ENCODE measurements at regions not wholly inside any gene's neighbourhood (a gene's known extent, or its start where the extent isn't known, plus 50 kb on each side); places are given as distances from the start of the nearest gene placed in this dataset.

DNA sequence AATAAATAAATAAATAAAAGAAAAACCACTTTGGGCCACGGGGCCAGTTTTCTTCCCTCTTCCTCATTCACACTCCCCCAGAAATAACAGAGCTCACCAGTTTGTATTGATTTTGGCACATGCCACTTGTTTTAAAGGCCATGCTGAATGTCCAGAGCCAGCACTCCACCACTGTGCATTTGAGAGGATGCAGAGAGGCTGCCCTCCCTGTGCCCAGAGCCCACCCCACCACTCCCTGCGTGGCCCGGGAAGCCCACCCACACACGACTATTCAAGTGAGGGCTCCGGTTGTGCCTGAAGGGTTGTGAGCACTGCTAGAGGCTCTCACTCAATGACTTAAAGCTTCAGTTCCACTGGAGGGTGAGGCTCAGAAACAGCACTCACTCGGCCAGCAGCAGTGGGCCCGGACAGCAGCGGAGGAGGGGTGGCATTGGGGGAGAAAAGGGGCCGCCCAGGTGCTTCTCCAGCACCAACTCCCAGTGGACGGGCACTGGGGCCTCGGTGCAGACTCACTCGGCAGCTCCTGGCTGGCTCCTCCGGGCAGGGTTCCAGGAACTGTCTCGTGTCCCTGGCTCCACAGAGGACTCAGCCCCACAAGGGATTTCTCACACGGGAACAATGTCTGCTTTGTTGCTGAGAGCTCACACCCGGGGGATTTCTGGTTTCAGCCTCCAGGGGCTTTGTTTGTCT, 112.7 kb downstream of the SHANK2 start:
- H3K36me3 ChIP-seq (ENCODE audit: control insufficient read depth in 2 of 2, insufficient read depth in 2 of 2, low read length in 1 of 2): no peaks in the 10 kb centered on the region
- no peak for DNase-seq (ENCODE audit: low read depth in 6 of 9, low spot score in 9 of 9)
- no peaks in the 10 kb centered on the region for H3K4me1 ChIP-seq (ENCODE audit: control insufficient read depth in 2 of 2, insufficient read depth in 2 of 2, low read length in 2 of 2)
- H3K27ac ChIP-seq (ENCODE audit: low read depth in 1 of 2, low read length in 1 of 2): no peak overlapping the region
- no peaks in the 10 kb centered on the region for H3K27me3 ChIP-seq (ENCODE audit: control insufficient read depth in 2 of 2, insufficient read depth in 1 of 2, low read length in 1 of 2)
- WGBS: 85% methylated on average over 16 of the region's 16 CpGs
- H3K9me3 ChIP-seq (ENCODE audit: control insufficient read depth in 2 of 2, insufficient read depth in 1 of 2, low read length in 1 of 2): no peaks in the 10 kb centered on the region
- no peak overlapping the region for H3K4me3 ChIP-seq (ENCODE audit: low read length in 2 of 2)

DNA sequence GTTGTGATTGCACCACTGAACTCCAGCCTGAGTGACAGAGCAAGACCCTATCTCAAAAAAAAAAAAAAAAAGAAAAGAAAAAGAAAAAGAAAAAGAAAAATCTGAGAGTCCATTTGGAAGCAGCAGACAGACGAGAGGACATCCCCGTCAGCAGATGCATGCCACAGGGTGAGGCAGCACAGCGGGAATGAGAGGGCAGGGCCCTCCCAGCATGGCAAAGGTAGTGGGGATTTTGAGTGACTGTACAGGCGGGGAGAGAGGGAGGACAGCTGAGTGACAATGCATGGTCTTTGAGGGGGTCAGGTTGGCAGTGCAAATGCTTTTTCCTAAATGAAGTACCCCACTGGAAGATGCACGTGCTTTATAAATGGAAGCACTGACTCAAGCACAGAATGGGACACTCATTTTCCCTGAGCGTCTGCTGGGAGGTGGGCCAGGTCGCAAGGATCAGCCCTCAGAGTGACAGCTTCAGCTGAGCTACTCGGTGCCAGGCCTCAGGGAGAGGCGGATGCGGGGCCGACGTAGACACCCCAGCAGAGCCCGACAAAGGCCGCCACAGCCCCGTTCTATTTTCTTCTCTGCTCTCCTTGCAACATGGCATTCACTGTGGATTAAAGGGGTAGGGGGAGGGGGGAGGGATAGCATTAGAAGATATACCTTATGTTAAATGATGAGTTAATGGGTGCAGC, 113.5 kb downstream of the SHANK2 start:
- H3K36me3 ChIP-seq (ENCODE audit: control insufficient read depth in 2 of 2, insufficient read depth in 2 of 2, low read length in 1 of 2): no peaks in the 10 kb centered on the region
- no peaks in the 10 kb centered on the region for H3K9me3 ChIP-seq (ENCODE audit: control insufficient read depth in 2 of 2, insufficient read depth in 1 of 2, low read length in 1 of 2)
- H3K27me3 ChIP-seq (ENCODE audit: control insufficient read depth in 2 of 2, insufficient read depth in 1 of 2, low read length in 1 of 2): no peaks in the 10 kb centered on the region
- no peak overlapping the region for H3K27ac ChIP-seq (ENCODE audit: low read depth in 1 of 2, low read length in 1 of 2)
- WGBS: 90% methylated on average over 15 of the region's 15 CpGs
- H3K4me3 ChIP-seq (ENCODE audit: low read length in 2 of 2): no peak overlapping the region
- no peak for DNase-seq (ENCODE audit: low read depth in 6 of 9, low spot score in 9 of 9)
- H3K4me1 ChIP-seq (ENCODE audit: control insufficient read depth in 2 of 2, insufficient read depth in 2 of 2, low read length in 2 of 2): no peaks in the 10 kb centered on the region

DNA sequence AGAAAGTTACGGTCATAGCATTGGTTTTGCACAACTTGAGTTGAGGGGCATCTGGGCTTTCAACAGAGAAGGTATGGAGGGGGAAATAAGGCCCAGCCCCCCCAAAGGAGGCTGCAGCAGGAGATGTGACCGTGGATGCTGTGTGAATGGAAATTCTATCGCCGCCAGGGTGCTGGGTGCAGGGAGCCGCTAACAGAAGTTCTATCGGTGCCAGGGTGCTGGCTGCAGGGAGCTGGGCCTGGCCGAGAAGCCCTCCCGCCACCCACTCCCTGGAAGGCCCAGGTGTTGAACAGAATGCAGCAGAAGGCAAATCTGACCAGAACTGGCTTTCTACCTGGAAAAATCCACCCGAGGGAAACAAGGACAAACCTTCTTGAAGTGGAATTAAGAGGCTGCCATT, 115.0 kb downstream of the SHANK2 start:
- Histone ChIP-seq H3K36me3 (ENCODE audit: control insufficient read depth in 2 of 2, insufficient read depth in 2 of 2, low read length in 1 of 2) (no peaks in the 10 kb centered on the region), H3K4me1 (ENCODE audit: control insufficient read depth in 2 of 2, insufficient read depth in 2 of 2, low read length in 2 of 2) (no peaks in the 10 kb centered on the region), H3K4me3 (ENCODE audit: low read length in 2 of 2) (no peak overlapping the region), H3K9me3 (ENCODE audit: control insufficient read depth in 2 of 2, insufficient read depth in 1 of 2, low read length in 1 of 2) (no peaks in the 10 kb centered on the region), H3K27me3 (ENCODE audit: control insufficient read depth in 2 of 2, insufficient read depth in 1 of 2, low read length in 1 of 2) (no peaks in the 10 kb centered on the region), H3K27ac (ENCODE audit: low read depth in 1 of 2, low read length in 1 of 2) (no peak overlapping the region)
- 97% methylated on average over 9 of the region's 9 CpGs for WGBS
- DNase-seq (ENCODE audit: low read depth in 6 of 9, low spot score in 9 of 9): no peak

DNA sequence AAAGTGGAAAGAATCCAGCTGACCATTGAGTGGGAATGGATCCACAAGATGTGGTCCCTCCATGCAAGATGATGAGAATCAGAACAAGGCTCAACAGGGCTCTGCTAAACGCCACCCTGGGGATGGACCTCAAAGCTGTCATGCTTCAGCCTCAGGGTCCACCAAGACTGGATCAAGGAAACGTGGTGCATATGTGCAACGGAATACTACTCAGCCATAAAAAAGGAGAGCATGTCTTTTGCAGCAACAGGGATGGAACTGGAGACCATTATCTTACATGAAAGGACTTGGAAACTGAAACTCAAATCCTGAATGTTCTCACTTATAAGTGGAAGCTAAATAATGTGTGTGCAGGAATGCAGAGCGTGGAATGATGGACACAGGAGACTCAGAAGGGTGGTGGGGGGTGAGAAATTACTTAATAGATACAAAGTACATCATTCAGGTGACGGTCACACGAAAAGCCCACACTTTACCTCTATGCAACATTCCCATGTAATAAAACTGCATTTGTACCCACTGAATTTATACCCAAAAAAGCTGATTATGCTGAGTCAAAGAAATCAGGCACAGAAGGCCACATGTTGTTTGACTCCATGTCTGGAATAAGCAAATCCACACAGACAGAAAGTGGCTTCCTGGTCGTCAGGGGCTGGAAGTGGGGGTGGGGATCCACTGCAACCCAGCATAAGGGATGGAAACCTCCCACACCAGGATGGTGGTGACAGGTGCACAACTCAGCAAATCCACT, 116.1 kb downstream of the SHANK2 start:
- Histone ChIP-seq H3K27me3 (ENCODE audit: control insufficient read depth in 2 of 2, insufficient read depth in 1 of 2, low read length in 1 of 2) (no peaks in the 10 kb centered on the region), H3K27ac (ENCODE audit: low read depth in 1 of 2, low read length in 1 of 2) (no peak overlapping the region), H3K4me3 (ENCODE audit: low read length in 2 of 2) (no peak overlapping the region), H3K9me3 (ENCODE audit: control insufficient read depth in 2 of 2, insufficient read depth in 1 of 2, low read length in 1 of 2) (no peaks in the 10 kb centered on the region), H3K4me1 (ENCODE audit: control insufficient read depth in 2 of 2, insufficient read depth in 2 of 2, low read length in 2 of 2) (no peaks in the 10 kb centered on the region), H3K36me3 (ENCODE audit: control insufficient read depth in 2 of 2, insufficient read depth in 2 of 2, low read length in 1 of 2) (no peaks in the 10 kb centered on the region)
- 90% methylated on average over 7 of the region's 7 CpGs for WGBS
- DNase-seq (ENCODE audit: low read depth in 6 of 9, low spot score in 9 of 9): no peak

DNA sequence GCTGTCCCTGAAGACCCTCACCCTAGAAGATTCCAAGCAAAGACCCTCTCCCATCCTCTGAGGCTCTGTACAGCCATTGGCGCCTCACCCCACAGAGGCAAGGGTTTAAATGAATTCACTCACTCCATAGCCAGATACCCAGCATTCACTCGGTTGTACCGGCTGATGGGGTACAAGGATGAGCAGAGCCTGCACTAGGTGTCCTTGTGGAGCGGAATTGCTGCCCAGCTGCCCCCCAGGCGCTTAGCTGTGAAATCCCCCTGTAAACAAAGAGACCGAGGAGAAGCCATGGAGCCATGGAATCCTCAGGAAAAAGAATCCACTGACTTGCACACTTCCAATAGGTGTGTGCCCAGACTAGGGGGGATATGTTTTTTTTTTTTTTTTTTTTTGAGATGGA, 117.3 kb downstream of the SHANK2 start:
- Histone ChIP-seq H3K4me3 (ENCODE audit: low read length in 2 of 2) (no peak overlapping the region), H3K9me3 (ENCODE audit: control insufficient read depth in 2 of 2, insufficient read depth in 1 of 2, low read length in 1 of 2) (no peaks in the 10 kb centered on the region), H3K36me3 (ENCODE audit: control insufficient read depth in 2 of 2, insufficient read depth in 2 of 2, low read length in 1 of 2) (no peaks in the 10 kb centered on the region), H3K27ac (ENCODE audit: low read depth in 1 of 2, low read length in 1 of 2) (no peak overlapping the region), H3K27me3 (ENCODE audit: control insufficient read depth in 2 of 2, insufficient read depth in 1 of 2, low read length in 1 of 2) (no peaks in the 10 kb centered on the region), H3K4me1 (ENCODE audit: control insufficient read depth in 2 of 2, insufficient read depth in 2 of 2, low read length in 2 of 2) (no peaks in the 10 kb centered on the region)
- DNase-seq (ENCODE audit: low read depth in 6 of 9, low spot score in 9 of 9): no peak
- WGBS: 95% methylated on average over 6 of the region's 6 CpGs

DNA sequence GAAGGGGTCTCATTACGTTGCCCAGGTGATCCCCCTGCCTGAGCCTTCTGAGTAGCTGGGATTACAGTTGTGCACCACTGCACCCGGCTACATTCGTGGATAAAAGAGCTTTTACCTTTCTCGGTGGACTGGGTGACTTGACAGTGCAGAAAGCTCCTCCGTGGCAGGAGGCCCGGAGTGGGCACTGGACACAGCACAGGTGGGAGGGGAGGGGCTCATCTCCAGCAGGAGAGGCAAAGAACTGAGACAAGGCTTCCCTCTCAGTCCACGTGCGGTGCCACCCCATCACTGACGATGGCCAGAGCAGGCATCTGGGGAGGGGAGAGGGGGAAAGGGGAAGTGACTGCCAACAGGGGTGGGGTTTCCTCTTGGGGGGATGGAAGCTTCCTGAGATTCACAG, 118.4 kb downstream of the SHANK2 start:
- H3K9me3 ChIP-seq (ENCODE audit: control insufficient read depth in 2 of 2, insufficient read depth in 1 of 2, low read length in 1 of 2): no peaks in the 10 kb centered on the region
- WGBS: 72% methylated on average over 9 of the region's 9 CpGs
- no peak overlapping the region for H3K27ac ChIP-seq (ENCODE audit: low read depth in 1 of 2, low read length in 1 of 2)
- H3K4me1 ChIP-seq (ENCODE audit: control insufficient read depth in 2 of 2, insufficient read depth in 2 of 2, low read length in 2 of 2): no peaks in the 10 kb centered on the region
- no peak for DNase-seq (ENCODE audit: low read depth in 6 of 9, low spot score in 9 of 9)
- H3K36me3 ChIP-seq (ENCODE audit: control insufficient read depth in 2 of 2, insufficient read depth in 2 of 2, low read length in 1 of 2): no peaks in the 10 kb centered on the region
- no peaks in the 10 kb centered on the region for H3K27me3 ChIP-seq (ENCODE audit: control insufficient read depth in 2 of 2, insufficient read depth in 1 of 2, low read length in 1 of 2)
- no peak overlapping the region for H3K4me3 ChIP-seq (ENCODE audit: low read length in 2 of 2)

DNA sequence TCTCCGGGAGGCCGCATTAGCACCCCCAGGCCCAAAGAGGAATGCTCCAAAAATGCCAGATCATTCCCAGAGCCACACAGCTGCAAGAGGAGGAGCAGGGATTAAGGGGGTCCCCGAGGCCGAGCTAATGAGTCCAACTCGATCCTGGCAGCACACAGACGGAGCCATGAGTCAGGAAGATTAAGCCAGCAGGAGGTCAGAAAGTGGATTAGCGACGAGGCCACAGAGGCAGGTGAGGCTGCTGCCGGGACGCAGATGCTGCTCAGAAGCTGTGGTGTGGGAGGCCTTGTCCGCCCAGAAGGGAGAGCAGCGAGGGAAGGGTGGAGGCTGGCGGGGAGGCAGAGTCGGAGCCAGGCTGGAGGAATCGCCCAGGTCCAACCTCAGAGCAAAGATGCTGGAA, 120.5 kb downstream of the SHANK2 start:
- Histone ChIP-seq H3K36me3 (ENCODE audit: control insufficient read depth in 2 of 2, insufficient read depth in 2 of 2, low read length in 1 of 2) (no peaks in the 10 kb centered on the region), H3K4me3 (ENCODE audit: low read length in 2 of 2) (no peak overlapping the region), H3K9me3 (ENCODE audit: control insufficient read depth in 2 of 2, insufficient read depth in 1 of 2, low read length in 1 of 2) (no peaks in the 10 kb centered on the region), H3K27me3 (ENCODE audit: control insufficient read depth in 2 of 2, insufficient read depth in 1 of 2, low read length in 1 of 2) (no peaks in the 10 kb centered on the region), H3K27ac (ENCODE audit: low read depth in 1 of 2, low read length in 1 of 2) (no peak overlapping the region), H3K4me1 (ENCODE audit: control insufficient read depth in 2 of 2, insufficient read depth in 2 of 2, low read length in 2 of 2) (no peaks in the 10 kb centered on the region)
- WGBS: 75% methylated on average over 15 of the region's 15 CpGs
- DNase-seq (ENCODE audit: low read depth in 6 of 9, low spot score in 9 of 9): no peak

DNA sequence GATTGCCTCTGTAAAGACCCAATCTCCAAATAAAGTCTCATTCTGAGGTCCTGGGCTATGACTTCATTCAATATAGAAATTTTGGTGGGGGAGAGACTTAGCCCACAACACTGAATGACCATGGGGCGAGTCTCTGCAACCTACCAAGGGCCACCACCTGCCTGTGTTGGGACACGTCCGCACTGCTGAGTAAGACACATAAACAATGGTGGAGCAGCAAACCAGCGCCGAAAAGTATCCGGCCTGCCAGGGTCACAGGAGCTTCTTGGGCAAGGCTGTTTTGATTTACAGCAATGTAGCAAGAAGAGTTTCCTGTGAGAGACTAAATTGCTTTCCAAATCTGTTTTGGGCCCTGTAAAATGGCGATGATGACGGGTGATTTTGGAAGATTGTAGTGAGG, 122.3 kb downstream of the SHANK2 start:
- Histone ChIP-seq H3K27me3 (ENCODE audit: control insufficient read depth in 2 of 2, insufficient read depth in 1 of 2, low read length in 1 of 2) (no peaks in the 10 kb centered on the region), H3K27ac (ENCODE audit: low read depth in 1 of 2, low read length in 1 of 2) (no peak overlapping the region), H3K36me3 (ENCODE audit: control insufficient read depth in 2 of 2, insufficient read depth in 2 of 2, low read length in 1 of 2) (no peaks in the 10 kb centered on the region), H3K4me1 (ENCODE audit: control insufficient read depth in 2 of 2, insufficient read depth in 2 of 2, low read length in 2 of 2) (no peaks in the 10 kb centered on the region), H3K4me3 (ENCODE audit: low read length in 2 of 2) (no peak overlapping the region), H3K9me3 (ENCODE audit: control insufficient read depth in 2 of 2, insufficient read depth in 1 of 2, low read length in 1 of 2) (no peaks in the 10 kb centered on the region)
- DNase-seq (ENCODE audit: low read depth in 6 of 9, low spot score in 9 of 9): no peak
- WGBS: 92% methylated on average over 8 of the region's 8 CpGs

DNA sequence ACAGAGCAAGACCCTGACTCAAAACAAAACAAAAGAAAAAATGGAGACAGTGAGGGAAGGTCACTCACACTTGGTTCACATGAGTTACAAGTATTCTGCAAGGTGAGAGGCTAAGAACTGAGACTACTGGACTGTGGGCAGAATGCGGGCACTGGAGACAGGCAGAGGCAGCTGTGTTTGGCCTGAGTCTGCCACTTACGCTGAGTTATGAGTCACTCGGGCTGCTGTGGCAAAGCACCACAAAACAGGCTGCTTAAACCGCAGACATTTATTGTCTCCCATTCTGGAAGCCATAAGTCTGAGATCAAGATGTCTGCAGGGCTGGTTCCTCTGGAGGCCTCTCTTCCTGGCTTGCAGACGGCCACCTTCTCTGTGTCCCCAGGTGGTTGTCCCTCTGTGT, 122.8 kb downstream of the SHANK2 start:
- no peak for DNase-seq (ENCODE audit: low read depth in 6 of 9, low spot score in 9 of 9)
- Histone ChIP-seq H3K4me1 (ENCODE audit: control insufficient read depth in 2 of 2, insufficient read depth in 2 of 2, low read length in 2 of 2) (no peaks in the 10 kb centered on the region), H3K27ac (ENCODE audit: low read depth in 1 of 2, low read length in 1 of 2) (no peak overlapping the region), H3K9me3 (ENCODE audit: control insufficient read depth in 2 of 2, insufficient read depth in 1 of 2, low read length in 1 of 2) (no peaks in the 10 kb centered on the region), H3K4me3 (ENCODE audit: low read length in 2 of 2) (no peak overlapping the region), H3K36me3 (ENCODE audit: control insufficient read depth in 2 of 2, insufficient read depth in 2 of 2, low read length in 1 of 2) (no peaks in the 10 kb centered on the region), H3K27me3 (ENCODE audit: control insufficient read depth in 2 of 2, insufficient read depth in 1 of 2, low read length in 1 of 2) (no peaks in the 10 kb centered on the region)
- 93% methylated on average over 5 of the region's 5 CpGs for WGBS

Data from thymus (tissue), 11 donors.